Fibroblast of the aortic adventitia (primary cell): ENCODE measurements at regions not wholly inside any gene's neighbourhood (a gene's known extent, or its start where the extent isn't known, plus 50 kb on each side); places are given as distances from the start of the nearest gene placed in this dataset.

ENCODE experiments used
- DNase-seq: peaks from one replicate; pipeline ENCODE4 v3.0.0-alpha.2; 2010; ENCODE audit warnings: low read depth
- H3K4me3 ChIP-seq: 2 replicates; pipeline ENCODE4 v1.5.1; 2011; ENCODE audit warnings: low read depth, mild to moderate bottlenecking, control low read depth, low read length, moderate library complexity
- CTCF ChIP-seq: IDR thresholded peaks from 2 replicates; pipeline ENCODE4 v1.5.1; 2011; ENCODE audit warnings: mild to moderate bottlenecking, low read length, control low read depth, inconsistent platforms; ENCODE audit not compliant: insufficient read depth

GRCh38 chr2:66362701-66363100, 72.2 kb upstream of the MEIS1 start:
- no peak overlapping the region for H3K4me3 ChIP-seq
- TF ChIP-seq CTCF, result no peak
- DNase-seq, result no peak

GRCh38 chr2:66346231-66346664, 88.7 kb upstream of the MEIS1 start:
- no peak for DNase-seq
- no peak overlapping the region for H3K4me3 ChIP-seq
- no peak for TF ChIP-seq CTCF

- TF ChIP-seq CTCF, result no peak
- DNase-seq, result no peak
- no peak overlapping the region for H3K4me3 ChIP-seq
Observed at GRCh38 chr2:66344087-66344663, 90.8 kb upstream of the MEIS1 start.

- no peak overlapping the region for H3K4me3 ChIP-seq
- DNase-seq, result no peak
- TF ChIP-seq CTCF, result no peak
Observed at GRCh38 chr2:66343259-66343658, 91.7 kb upstream of the MEIS1 start.

GRCh38 chr2:66340521-66340920, 94.4 kb upstream of the MEIS1 start:
- no peak for DNase-seq

GRCh38 chr2:66334237-66335029, 100.5 kb upstream of the MEIS1 start:
- TF ChIP-seq CTCF, result no peak
- H3K4me3 ChIP-seq, result no peak overlapping the region
- DNase-seq, result no peak

More at GRCh38 chr2:66340521-66340920, 94.4 kb upstream of the MEIS1 start:
- no peak overlapping the region for H3K4me3 ChIP-seq
- TF ChIP-seq CTCF, result no peak
